Panc1 (cell line): ENCODE measurements at regions not wholly inside any gene's neighbourhood (a gene's known extent, or its start where the extent isn't known, plus 50 kb on each side); places are given as distances from the start of the nearest gene placed in this dataset.

Experiments used
- ATAC-seq: fragments of 200-7000 bp; cut with Tn5 transposase; 2 replicates; pipeline ENCODE4 v1.9.1; 2020; ENCODE audit warnings: mild to moderate bottlenecking, moderate library complexity
- BruUV-seq: library from RNA; stranded (reverse); fragments of 400-500 nt; replicated peaks from 2 replicates; lab custom pipeline; 2021; lab: Mats Ljungman, UMichigan
- CTCF ChIA-PET: fragments of 300-600 bp; sonication (Branson Sonifier 250); formaldehyde crosslinking; loops from one replicate; lab custom pipeline; 2022; ENCODE audit warnings: antibody characterized with exemption; lab: Charles Lee
- POLR2A ChIA-PET: fragments of 300-600 bp; sonication (Branson Sonifier 250); formaldehyde crosslinking; loops from one replicate; lab custom pipeline; 2022; ENCODE audit warnings: antibody characterized with exemption; lab: Charles Lee
- DNase-seq: peaks from one replicate; pipeline ENCODE4 v3.0.0-alpha.2; 2010; ENCODE audit warnings: low read depth, low spot score
- H3K27ac ChIP-seq: 2 replicates; pipeline ENCODE4 v1.5.1; 2011; ENCODE audit warnings: mild to moderate bottlenecking, low read length, inconsistent platforms
- H3K27me3 ChIP-seq: fragments of 200-500 bp; sonication (Bioruptor generic); 2 replicates; pipeline ENCODE4 v1.6.0; 2014; ENCODE audit warnings: low read length, inconsistent platforms; ENCODE audit not compliant: control insufficient read depth, insufficient read depth
- H3K36me3 ChIP-seq: fragments of 200-500 bp; sonication (Bioruptor generic); 2 replicates; pipeline ENCODE4 v1.5.1; 2014; ENCODE audit warnings: inconsistent platforms, mild to moderate bottlenecking, low read length, moderate library complexity; ENCODE audit not compliant: control insufficient read depth, insufficient read depth
- H3K4me1 ChIP-seq: 2 replicates; pipeline ENCODE4 v1.5.1; 2011; ENCODE audit warnings: inconsistent platforms, mild to moderate bottlenecking, low read length, moderate library complexity; ENCODE audit not compliant: control insufficient read depth, insufficient read depth
- H3K4me3 ChIP-seq, 2 experiments: 2 replicates each; pipeline ENCODE4 v1.5.1; 2011 to 2012; ENCODE audit warnings: low read depth in 2 of 2, low read length in 2 of 2, mild to moderate bottlenecking in 2 of 2, inconsistent platforms in 1 of 2, moderate library complexity in 1 of 2
- H3K9me3 ChIP-seq: fragments of 200-500 bp; sonication (Bioruptor generic); 2 replicates; pipeline ENCODE4 v1.5.1; 2014; ENCODE audit warnings: low read depth, mild to moderate bottlenecking, inconsistent platforms, low read length, moderate library complexity; ENCODE audit not compliant: control insufficient read depth, insufficient read depth
- CTCF ChIP-seq: fragments of 450-650 bp; IDR thresholded peaks from 2 replicates; pipeline ENCODE4 v1.5.1; 2017; ENCODE audit warnings: mild to moderate bottlenecking
- POLR2AphosphoS5 ChIP-seq: IDR thresholded peaks from 2 replicates; pipeline ENCODE4 v1.6.1; 2012; ENCODE audit warnings: mild to moderate bottlenecking, low read depth, low read length, moderate library complexity
- REST ChIP-seq, 2 experiments: IDR thresholded peaks; 2 replicates each; pipeline ENCODE4 v1.6.1; 2011 to 2012; ENCODE audit warnings: low read depth in 2 of 2, control low read depth in 1 of 2, low read length in 1 of 2, mild to moderate bottlenecking in 1 of 2, moderate library complexity in 1 of 2; ENCODE audit not compliant: insufficient read depth in 1 of 2
- SIN3A ChIP-seq: IDR thresholded peaks from 2 replicates; pipeline ENCODE4 v1.6.1; 2012; ENCODE audit warnings: low read depth, mild to moderate bottlenecking, low read length, moderate library complexity, borderline replicate concordance; ENCODE audit not compliant: insufficient read depth
- TCF7L2 ChIP-seq: IDR thresholded peaks from 2 replicates; pipeline ENCODE4 v1.6.1; 2011; ENCODE audit warnings: mild to moderate bottlenecking, low read depth, low read length, inconsistent platforms
- in situ Hi-C: cut with HindIII; loops from 2 replicates; pipeline ENCODE4 v1.10.0; 2016; ENCODE audit warnings: low sequenced_read_pairs, low pct_unique_long_range_greater_than_20kb
- intact Hi-C: fragments of 100-400 bp; cut with micrococcal nuclease; formaldehyde crosslinking; loops from one replicate; pipeline ENCODE4 v1.10.0; 2022; ENCODE audit not compliant: unreplicated experiment

DNA sequence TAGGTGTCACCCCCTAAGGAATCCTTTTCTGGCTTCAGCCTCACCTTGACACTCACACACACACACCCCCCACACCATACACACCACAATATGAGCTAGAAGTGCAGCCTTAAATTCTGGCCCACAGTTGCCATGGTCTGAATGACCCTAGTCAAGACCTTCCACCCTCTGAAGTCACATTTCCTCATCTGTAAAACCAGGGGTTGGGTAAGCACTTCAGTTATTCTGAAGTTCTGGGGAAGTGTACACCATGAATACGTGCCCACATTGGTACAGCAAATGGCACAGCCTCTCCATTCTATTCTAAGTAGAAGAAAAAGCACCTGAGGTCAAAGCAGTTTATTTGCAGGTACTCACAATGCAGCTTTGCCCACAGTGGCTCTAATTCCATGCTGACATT lies 372.8 kb upstream of the KLF4 start:
- no peak for ATAC-seq
- Histone ChIP-seq H3K27me3 (no peaks in the 10 kb centered on the region), H3K4me1 (no peaks in the 10 kb centered on the region), H3K27ac (no peak overlapping the region), H3K9me3 (no peaks in the 10 kb centered on the region), H3K36me3 (no peaks in the 10 kb centered on the region), H3K4me3 (no peak overlapping the region)
- CTCF ChIA-PET: no interaction called here
- no peak for TF ChIP-seq REST (IDR thresholded peaks at IDR 0.05; ENCODE audit: insufficient read depth in 1 of 2, low read depth in 2 of 2, low read length in 1 of 2)
- intact Hi-C loops: no loop called here
- no TSS peak for BruUV-seq
- in situ Hi-C loops: no loop called here
- POLR2A ChIA-PET: no interaction called here
- no peak for DNase-seq

- no peaks in the 10 kb centered on the region for H3K9me3 ChIP-seq
- no peak for ATAC-seq
- H3K27me3 ChIP-seq: no peaks in the 10 kb centered on the region
- H3K27ac ChIP-seq: no peak overlapping the region
- TF ChIP-seq REST (IDR thresholded peaks at IDR 0.05; ENCODE audit: insufficient read depth in 1 of 2, low read depth in 2 of 2, low read length in 1 of 2): no peak
- TF ChIP-seq POLR2AphosphoS5: no peak
- TF ChIP-seq TCF7L2: no peak
- TF ChIP-seq CTCF: no peak
- TF ChIP-seq SIN3A: no peak
- no peak for DNase-seq
- no peaks in the 10 kb centered on the region for H3K36me3 ChIP-seq
- ChIA-PET POLR2A (no interaction called here), CTCF (no interaction called here)
- in situ Hi-C loops (no loop called here), intact Hi-C loops (no loop called here)
- BruUV-seq: no TSS peak
- H3K4me3 ChIP-seq: no peak overlapping the region
- H3K4me1 ChIP-seq: no peaks in the 10 kb centered on the region
Measured at GRCh38 chr9:107861075-107861474, 371.5 kb upstream of the KLF4 start.
